CD4-positive, alpha-beta memory T cell (primary cell): ENCODE measurements at regions not wholly inside any gene's neighbourhood (a gene's known extent, or its start where the extent isn't known, plus 50 kb on each side); places are given as distances from the start of the nearest gene placed in this dataset.
"Not testable (repeated sequence)": the region's sequence is repeated elsewhere in the genome, so short reads cannot be mapped to it uniquely, and the experiment has no call there.

Source experiments
- CTCF ChIA-PET: fragments of 350-600 bp; sonication (Branson Sonifier 250); formaldehyde crosslinking; loops from one replicate; lab custom pipeline; 2021; ENCODE audit warnings: inconsistent platforms; ENCODE audit not compliant: partially characterized antibody; lab: Charles Lee
- POLR2A ChIA-PET: fragments of 350-600 bp; sonication (Branson Sonifier 250); formaldehyde crosslinking; loops from one replicate; lab custom pipeline; 2021; ENCODE audit not compliant: partially characterized antibody; lab: Charles Lee
- DNase-seq, 5 donors: peaks; one replicate each; pipeline versions ENCODE4 v3.0.0 to v3.0.0-alpha.2; 2020 to 2022; ENCODE audit warnings: mixed read lengths in 1 of 5
- H3K27ac ChIP-seq: one replicate; pipeline ENCODE4 v1.7.0; 2013; ENCODE audit warnings: low read depth, low read length
- H3K27me3 ChIP-seq: 2 replicates; pipeline ENCODE4 v1.7.0; 2013; ENCODE audit warnings: mild to moderate bottlenecking, low read length, moderate library complexity; ENCODE audit not compliant: insufficient read depth
- H3K36me3 ChIP-seq: 2 replicates; pipeline ENCODE4 v1.7.0; 2013; ENCODE audit warnings: mild to moderate bottlenecking, low read length, moderate library complexity; ENCODE audit not compliant: insufficient read depth
- H3K4me1 ChIP-seq: 2 replicates; pipeline ENCODE4 v1.7.0; 2013; ENCODE audit warnings: mild to moderate bottlenecking, low read length, moderate library complexity; ENCODE audit not compliant: insufficient read depth
- H3K4me3 ChIP-seq, 2 donors: one replicate each; pipeline ENCODE4 v1.7.0; 2013; ENCODE audit warnings: low read length in 2 of 2, mild to moderate bottlenecking in 1 of 2
- H3K9me3 ChIP-seq, 2 donors: one replicate each; pipeline ENCODE4 v1.7.0; 2013; ENCODE audit warnings: low read length in 2 of 2, control low read depth in 1 of 2; ENCODE audit not compliant: control insufficient read depth in 1 of 2
- H3K27ac Mint-ChIP-seq, 7 donors: one replicate each; pipeline ENCODE4 v1.8.0; 2020 to 2021; ENCODE audit warnings: mixed read lengths in 7 of 7, mild to moderate bottlenecking in 6 of 7, inconsistent platforms in 3 of 7, moderate library complexity in 3 of 7
- H3K27me3 Mint-ChIP-seq, 2 donors: one replicate each; pipeline ENCODE4 v1.8.0; 2020 to 2021; ENCODE audit warnings: mixed read lengths in 2 of 2
- H3K36me3 Mint-ChIP-seq, 2 donors: one replicate each; pipeline ENCODE4 v1.8.0; 2020 to 2021; ENCODE audit warnings: mixed read lengths in 2 of 2, inconsistent platforms in 1 of 2, mild to moderate bottlenecking in 1 of 2
- H3K4me1 Mint-ChIP-seq, 4 donors: one replicate each; pipeline ENCODE4 v1.8.0; 2020 to 2021; ENCODE audit warnings: mixed read lengths in 4 of 4, mild to moderate bottlenecking in 1 of 4
- H3K4me3 Mint-ChIP-seq, 8 donors: one replicate each; pipeline ENCODE4 v1.8.0; 2020 to 2021; ENCODE audit warnings: mixed read lengths in 8 of 8, mild to moderate bottlenecking in 7 of 8, moderate library complexity in 6 of 8, inconsistent platforms in 3 of 8
- H3K9me3 Mint-ChIP-seq, 8 donors: one replicate each; pipeline ENCODE4 v1.8.0; 2020 to 2021; ENCODE audit warnings: mixed read lengths in 8 of 8, mild to moderate bottlenecking in 5 of 8, inconsistent platforms in 3 of 8, moderate library complexity in 1 of 8
- intact Hi-C: fragments of 100-400 bp; cut with micrococcal nuclease; formaldehyde crosslinking; loops from one replicate; pipeline ENCODE4 v1.15.1; 2023

GRCh38 chr13:18273785-18274514 is 907.7 kb downstream of the TUBA3C start:
- peaks cover 0 to 21% (median under 1%) of the 10 kb centered on the region in 4 donors for H3K4me1 Mint-ChIP-seq
- H3K9me3 ChIP-seq, H3K4me3 ChIP-seq, DNase-seq, H3K27me3 ChIP-seq, H3K27me3 Mint-ChIP-seq, H3K27ac Mint-ChIP-seq, POLR2A ChIA-PET, H3K9me3 Mint-ChIP-seq, H3K36me3 Mint-ChIP-seq, H3K27ac ChIP-seq, H3K36me3 ChIP-seq, H3K4me1 ChIP-seq, CTCF ChIA-PET, intact Hi-C loops: not testable (repeated sequence)
- H3K4me3 Mint-ChIP-seq = peak overlapping the region in 1 of 8 donors; percentile 7

GRCh38 chr13:18258801-18259419 is 922.7 kb downstream of the TUBA3C start:
- CTCF ChIA-PET, intact Hi-C loops, H3K36me3 ChIP-seq, POLR2A ChIA-PET, H3K27me3 ChIP-seq, H3K27me3 Mint-ChIP-seq, H3K36me3 Mint-ChIP-seq, H3K4me1 Mint-ChIP-seq, H3K27ac ChIP-seq, H3K4me3 Mint-ChIP-seq, H3K27ac Mint-ChIP-seq, H3K9me3 ChIP-seq, H3K4me1 ChIP-seq, DNase-seq, H3K4me3 ChIP-seq: not testable (repeated sequence)
- H3K9me3 Mint-ChIP-seq = peaks cover 0 to 15% (median 4%) of the 10 kb centered on the region in 8 donors

GRCh38 chr13:18257686-18258085 is 923.9 kb downstream of the TUBA3C start:
- H3K4me1 ChIP-seq, H3K27ac ChIP-seq, H3K27me3 Mint-ChIP-seq, H3K36me3 ChIP-seq, H3K36me3 Mint-ChIP-seq, intact Hi-C loops, H3K27me3 ChIP-seq, H3K9me3 ChIP-seq, DNase-seq, POLR2A ChIA-PET, H3K27ac Mint-ChIP-seq, H3K4me3 ChIP-seq, CTCF ChIA-PET: not testable (repeated sequence)
- Mint-ChIP-seq H3K4me1 (peaks cover 0 to 13% (median 3%) of the 10 kb centered on the region in 4 donors), H3K4me3 (peak overlapping the region in 1 of 8 donors; percentile 0), H3K9me3 (peaks cover 0 to 15% (median 4%) of the 10 kb centered on the region in 8 donors)

- H3K36me3 ChIP-seq, H3K4me3 Mint-ChIP-seq, H3K4me1 ChIP-seq, H3K36me3 Mint-ChIP-seq, H3K27ac Mint-ChIP-seq, H3K27me3 ChIP-seq, POLR2A ChIA-PET, CTCF ChIA-PET, intact Hi-C loops, H3K27me3 Mint-ChIP-seq, H3K9me3 ChIP-seq, H3K4me3 ChIP-seq, H3K27ac ChIP-seq: not testable (repeated sequence)
- peak in 1 of 5 donors; percentile 13 for DNase-seq
- H3K9me3 Mint-ChIP-seq = peaks cover 0 to 14% (median 7%) of the 10 kb centered on the region in 8 donors
- peaks cover 3 to 25% (median 10%) of the 10 kb centered on the region in 4 donors for H3K4me1 Mint-ChIP-seq
Measured at GRCh38 chr13:18252848-18253247, 928.8 kb downstream of the TUBA3C start.

GRCh38 chr13:18248533-18249240 is 932.9 kb downstream of the TUBA3C start:
- H3K9me3 ChIP-seq, H3K4me1 ChIP-seq, H3K27ac Mint-ChIP-seq, H3K27me3 ChIP-seq, intact Hi-C loops, H3K27me3 Mint-ChIP-seq, H3K36me3 ChIP-seq, POLR2A ChIA-PET, H3K36me3 Mint-ChIP-seq, CTCF ChIA-PET, DNase-seq, H3K4me3 ChIP-seq, H3K27ac ChIP-seq: not testable (repeated sequence)
- Mint-ChIP-seq H3K4me3 (peak overlapping the region in 1 of 8 donors; percentile 43), H3K9me3 (peaks cover 0 to 13% (median 4%) of the 10 kb centered on the region in 8 donors), H3K4me1 (peaks cover 3 to 21% (median 10%) of the 10 kb centered on the region in 4 donors)

GRCh38 chr13:18240086-18240485 is 941.5 kb downstream of the TUBA3C start:
- H3K9me3 Mint-ChIP-seq = peaks cover 0 to 11% (median 2%) of the 10 kb centered on the region in 8 donors
- H3K4me3 Mint-ChIP-seq, H3K36me3 ChIP-seq, H3K9me3 ChIP-seq, H3K27ac Mint-ChIP-seq, H3K27me3 Mint-ChIP-seq, intact Hi-C loops, DNase-seq, H3K27ac ChIP-seq, H3K36me3 Mint-ChIP-seq, H3K4me3 ChIP-seq, H3K4me1 Mint-ChIP-seq, POLR2A ChIA-PET, H3K4me1 ChIP-seq, H3K27me3 ChIP-seq, CTCF ChIA-PET: not testable (repeated sequence)

GRCh38 chr13:18238586-18238985 is 943.0 kb downstream of the TUBA3C start:
- DNase-seq, H3K27ac Mint-ChIP-seq, H3K27me3 ChIP-seq, H3K4me1 ChIP-seq, H3K27ac ChIP-seq, H3K4me1 Mint-ChIP-seq, CTCF ChIA-PET, H3K27me3 Mint-ChIP-seq, H3K4me3 ChIP-seq, H3K36me3 Mint-ChIP-seq, H3K9me3 ChIP-seq, H3K36me3 ChIP-seq, POLR2A ChIA-PET, intact Hi-C loops, H3K4me3 Mint-ChIP-seq: not testable (repeated sequence)
- H3K9me3 Mint-ChIP-seq = peaks cover 0 to 11% (median 2%) of the 10 kb centered on the region in 8 donors
